ENCODE measurements at regions not wholly inside any gene's neighbourhood (a gene's known extent, or its start where the extent isn't known, plus 50 kb on each side); places are given as distances from the start of the nearest gene placed in this dataset.

GRCh38 chr18:51614967-51615571, 417.6 kb upstream of the MEX3C start:
- Histone ChIP-seq H3K36me3 (ENCODE audit: control insufficient read depth, insufficient read depth, low read length) (no peaks in the 10 kb centered on the region), H3K4me3 (ENCODE audit: low read depth, low read length) (no peak overlapping the region), H3K27me3 (ENCODE audit: control insufficient read depth, insufficient read depth, low read length) (no peaks in the 10 kb centered on the region)
- no peak for TF ChIP-seq CTCF (IDR thresholded peaks at IDR 0.05; ENCODE audit: insufficient read depth, low read depth, low read length)
- ChIA-PET POLR2A (no interaction called here), CTCF (no interaction called here)
- no peak for DNase-seq (ENCODE audit: low read depth)

- ChIA-PET CTCF (no interaction called here), POLR2A (no interaction called here)
- TF ChIP-seq CTCF (IDR thresholded peaks at IDR 0.05; ENCODE audit: insufficient read depth, low read depth, low read length): no peak
- Histone ChIP-seq H3K4me3 (ENCODE audit: low read depth, low read length) (no peak overlapping the region), H3K36me3 (ENCODE audit: control insufficient read depth, insufficient read depth, low read length) (no peaks in the 10 kb centered on the region), H3K27me3 (ENCODE audit: control insufficient read depth, insufficient read depth, low read length) (no peaks in the 10 kb centered on the region)
- no peak for DNase-seq (ENCODE audit: low read depth)
Measured at GRCh38 chr18:51617167-51617566, 419.7 kb upstream of the MEX3C start.

- no peak for DNase-seq (ENCODE audit: low read depth)
- POLR2A ChIA-PET: no interaction called here
- CTCF ChIA-PET: no interaction called here
- no peak overlapping the region for H3K4me3 ChIP-seq (ENCODE audit: low read depth, low read length)
- no peak for TF ChIP-seq CTCF (IDR thresholded peaks at IDR 0.05; ENCODE audit: insufficient read depth, low read depth, low read length)
- no peaks in the 10 kb centered on the region for H3K27me3 ChIP-seq (ENCODE audit: control insufficient read depth, insufficient read depth, low read length)
- no peaks in the 10 kb centered on the region for H3K36me3 ChIP-seq (ENCODE audit: control insufficient read depth, insufficient read depth, low read length)
Measured at GRCh38 chr18:51617572-51618260, 420.2 kb upstream of the MEX3C start.

GRCh38 chr18:51619283-51619682, 421.8 kb upstream of the MEX3C start:
- DNase-seq (ENCODE audit: low read depth): no peak
- ChIA-PET CTCF (no interaction called here), POLR2A (no interaction called here)
- Histone ChIP-seq H3K36me3 (ENCODE audit: control insufficient read depth, insufficient read depth, low read length) (no peaks in the 10 kb centered on the region), H3K27me3 (ENCODE audit: control insufficient read depth, insufficient read depth, low read length) (no peaks in the 10 kb centered on the region), H3K4me3 (ENCODE audit: low read depth, low read length) (no peak overlapping the region)
- TF ChIP-seq CTCF (IDR thresholded peaks at IDR 0.05; ENCODE audit: insufficient read depth, low read depth, low read length): no peak

GRCh38 chr18:51621113-51621863, 423.8 kb upstream of the MEX3C start:
- Histone ChIP-seq H3K36me3 (ENCODE audit: control insufficient read depth, insufficient read depth, low read length) (no peaks in the 10 kb centered on the region), H3K4me3 (ENCODE audit: low read depth, low read length) (no peak overlapping the region), H3K27me3 (ENCODE audit: control insufficient read depth, insufficient read depth, low read length) (no peaks in the 10 kb centered on the region)
- TF ChIP-seq CTCF (IDR thresholded peaks at IDR 0.05; ENCODE audit: insufficient read depth, low read depth, low read length): peak; percentile 52
- no peak for DNase-seq (ENCODE audit: low read depth)
- POLR2A ChIA-PET: no interaction called here
- CTCF ChIA-PET: interaction anchor here (0.6 to 1.7 kb wide), 8 partner anchors 9 to 513 kb away, joined by 3 to 7 read pairs (median 3); no protein-coding TSS in a partner anchor
